ENCODE measurements at regions not wholly inside any gene's neighbourhood (a gene's known extent, or its start where the extent isn't known, plus 50 kb on each side); places are given as distances from the start of the nearest gene placed in this dataset.

DNA sequence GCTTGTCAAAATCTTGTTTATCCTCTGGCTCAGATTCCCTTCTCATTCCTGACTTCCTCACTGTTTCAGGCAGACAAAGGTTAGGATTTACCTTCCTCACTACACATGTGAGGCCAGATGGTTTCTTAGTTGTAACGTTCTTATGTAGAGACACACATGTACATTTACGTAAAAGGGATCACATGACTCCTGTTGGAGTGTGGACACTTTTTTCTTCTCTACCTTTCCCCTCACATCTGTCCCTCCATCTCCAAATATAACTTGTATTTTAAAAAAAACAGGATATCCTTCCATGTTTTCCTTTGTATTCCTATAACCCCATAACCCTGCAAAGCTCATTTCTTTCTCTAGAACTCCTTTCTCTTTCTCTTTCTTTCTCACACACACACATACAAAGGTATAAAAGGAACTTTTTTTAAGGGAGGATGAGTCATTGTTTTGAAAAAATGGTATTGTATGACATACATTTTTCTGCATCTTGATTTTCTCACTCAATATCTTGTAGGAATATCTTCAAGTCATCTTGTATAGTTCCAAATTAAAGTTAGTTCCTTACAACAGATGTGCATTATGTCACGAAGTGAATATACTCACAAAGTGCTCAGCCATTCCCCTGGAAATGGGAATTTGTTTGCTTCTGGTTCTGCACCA is 78.2 kb upstream of the SULF2 start:
- no peak overlapping the region for H3K27ac ChIP-seq
- H3K9me3 ChIP-seq, result peaks cover 0 to 15% (median 9%) of the 10 kb centered on the region in 12 donors
- H3K27me3 ChIP-seq, result peaks cover 0 to 24% (median 3%) of the 10 kb centered on the region in 9 donors
- H3K4me3 ChIP-seq, result no peak overlapping the region
- no peak for DNase-seq
- H3K4me1 ChIP-seq, result peaks cover 0 to 5% (median 0%) of the 10 kb centered on the region in 12 donors
- no peak for ATAC-seq
- 69 to 77% (median 72%) methylated on average over 3 of the region's 3 CpGs for WGBS, 4 donors
- H3K36me3 ChIP-seq, result no peaks in the 10 kb centered on the region
- TF ChIP-seq POLR2A (IDR thresholded peaks at IDR 0.05), result no peak
- TF ChIP-seq, protein P1, sequence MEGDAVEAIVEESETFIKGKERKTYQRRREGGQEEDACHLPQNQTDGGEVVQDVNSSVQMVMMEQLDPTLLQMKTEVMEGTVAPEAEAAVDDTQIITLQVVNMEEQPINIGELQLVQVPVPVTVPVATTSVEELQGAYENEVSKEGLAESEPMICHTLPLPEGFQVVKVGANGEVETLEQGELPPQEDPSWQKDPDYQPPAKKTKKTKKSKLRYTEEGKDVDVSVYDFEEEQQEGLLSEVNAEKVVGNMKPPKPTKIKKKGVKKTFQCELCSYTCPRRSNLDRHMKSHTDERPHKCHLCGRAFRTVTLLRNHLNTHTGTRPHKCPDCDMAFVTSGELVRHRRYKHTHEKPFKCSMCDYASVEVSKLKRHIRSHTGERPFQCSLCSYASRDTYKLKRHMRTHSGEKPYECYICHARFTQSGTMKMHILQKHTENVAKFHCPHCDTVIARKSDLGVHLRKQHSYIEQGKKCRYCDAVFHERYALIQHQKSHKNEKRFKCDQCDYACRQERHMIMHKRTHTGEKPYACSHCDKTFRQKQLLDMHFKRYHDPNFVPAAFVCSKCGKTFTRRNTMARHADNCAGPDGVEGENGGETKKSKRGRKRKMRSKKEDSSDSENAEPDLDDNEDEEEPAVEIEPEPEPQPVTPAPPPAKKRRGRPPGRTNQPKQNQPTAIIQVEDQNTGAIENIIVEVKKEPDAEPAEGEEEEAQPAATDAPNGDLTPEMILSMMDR (IDR thresholded peaks at IDR 0.05), result no peak
- intact Hi-C loops (cut with DNase I), result no loop called here

GRCh38 chr20:47862574-47863240 is 77.4 kb upstream of the SULF2 start:
- DNase-seq, result no peak
- ATAC-seq, result no peak
- H3K27me3 ChIP-seq, result peaks cover 0 to 19% (median under 1%) of the 10 kb centered on the region in 9 donors
- intact Hi-C loops (cut with DNase I), result no loop called here
- 47 to 68% (median 62%) methylated on average over 3 to 4 of the region's 4 CpGs for WGBS, 4 donors
- TF ChIP-seq, protein P1 (IDR thresholded peaks at IDR 0.05), result no peak
- TF ChIP-seq POLR2A (IDR thresholded peaks at IDR 0.05), result no peak
- H3K4me3 ChIP-seq, result no peak overlapping the region
- H3K27ac ChIP-seq, result no peak overlapping the region
- peaks cover 0 to 11% (median under 1%) of the 10 kb centered on the region in 12 donors for H3K4me1 ChIP-seq
- peaks cover 0 to 15% (median 9%) of the 10 kb centered on the region in 12 donors for H3K9me3 ChIP-seq
- no peaks in the 10 kb centered on the region for H3K36me3 ChIP-seq

- Histone ChIP-seq H3K27ac (no peak overlapping the region), H3K27me3 (peaks cover 0 to 16% (median 0%) of the 10 kb centered on the region in 9 donors), H3K36me3 (no peaks in the 10 kb centered on the region), H3K9me3 (peaks cover 0 to 15% (median 9%) of the 10 kb centered on the region in 12 donors), H3K4me3 (no peak overlapping the region), H3K4me1 (peaks cover 0 to 19% (median 8%) of the 10 kb centered on the region in 12 donors)
- no peak for ATAC-seq
- intact Hi-C loops (cut with DNase I), result no loop called here
- DNase-seq, result no peak
- 92 to 96% (median 95%) methylated on average over 5 of the region's 5 CpGs for WGBS, 4 donors
- no peak for TF ChIP-seq POLR2A (IDR thresholded peaks at IDR 0.05)
- TF ChIP-seq, protein P1 (IDR thresholded peaks at IDR 0.05), result no peak
These were observed 75.8 kb upstream of the SULF2 start for GRCh38 chr20:47861116-47861515.

DNA sequence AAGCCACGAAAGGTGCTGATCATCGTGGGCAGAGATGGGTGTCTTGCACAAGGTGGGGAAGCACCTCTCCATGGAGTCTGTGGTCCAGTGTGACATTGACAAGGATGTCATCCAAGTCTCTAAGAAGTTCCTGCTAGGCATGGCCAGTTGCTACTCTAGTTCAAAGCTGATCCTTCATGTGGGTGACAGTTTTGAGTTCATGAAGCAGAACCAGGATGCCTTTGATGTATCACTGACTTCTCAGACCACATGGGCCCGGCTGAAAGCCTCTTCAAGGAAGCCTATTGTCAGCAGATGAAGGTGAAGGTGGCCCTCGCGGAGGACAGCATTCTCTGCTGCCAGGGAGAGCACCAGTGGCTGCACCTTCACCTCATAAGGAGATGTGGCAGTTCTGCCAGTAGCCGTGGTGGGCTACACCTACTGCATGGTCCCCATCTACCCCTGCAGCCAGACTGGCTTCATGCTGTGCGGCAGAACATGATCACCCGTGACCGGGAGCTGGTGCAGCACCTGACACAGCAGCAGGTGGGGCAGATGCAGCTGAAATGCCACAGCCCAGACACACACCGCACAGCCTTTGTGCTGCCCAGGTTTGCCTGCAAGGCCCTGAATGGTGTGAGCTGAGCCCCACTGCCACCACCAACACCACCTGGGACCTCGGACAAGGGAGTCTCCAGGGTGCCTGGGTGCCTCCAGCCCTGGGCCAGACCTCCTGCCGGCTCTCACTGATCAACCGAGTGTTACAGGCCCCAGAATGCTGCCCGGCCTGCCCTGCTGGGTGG is 75.0 kb upstream of the SULF2 start:
- intact Hi-C loops (cut with DNase I), result no loop called here
- 87 to 91% (median 88%) methylated on average over 8 to 14 of the region's 14 CpGs for WGBS, 4 donors
- no peaks in the 10 kb centered on the region for H3K36me3 ChIP-seq
- no peak for DNase-seq
- H3K4me1 ChIP-seq, result peaks cover 0 to 19% (median 8%) of the 10 kb centered on the region in 12 donors
- H3K9me3 ChIP-seq, result peaks cover 0 to 15% (median 9%) of the 10 kb centered on the region in 12 donors
- H3K27me3 ChIP-seq, result peaks cover 0 to 13% (median 0%) of the 10 kb centered on the region in 9 donors
- TF ChIP-seq POLR2A (IDR thresholded peaks at IDR 0.05), result no peak
- TF ChIP-seq, protein P1 (IDR thresholded peaks at IDR 0.05), result no peak
- H3K27ac ChIP-seq, result no peak overlapping the region
- ATAC-seq, result peak in 1 of 4 donors; percentile 19
- no peak overlapping the region for H3K4me3 ChIP-seq
